Activated T-helper 9 cell treated with anti-CD3 and anti-CD28 coated beads, Interleukin-2, amount 50 U/mL, for 16 hours (primary cell): ENCODE measurements at regions not wholly inside any gene's neighbourhood (a gene's known extent, or its start where the extent isn't known, plus 50 kb on each side); places are given as distances from the start of the nearest gene placed in this dataset.
"Not testable (repeated sequence)": the region's sequence is repeated elsewhere in the genome, so short reads cannot be mapped to it uniquely, and the experiment has no call there.

ENCODE experiments used
- DNase-seq: peaks from one replicate; pipeline ENCODE4 v3.0.0-alpha.2; 2020; ENCODE audit warnings: low read depth

DNA sequence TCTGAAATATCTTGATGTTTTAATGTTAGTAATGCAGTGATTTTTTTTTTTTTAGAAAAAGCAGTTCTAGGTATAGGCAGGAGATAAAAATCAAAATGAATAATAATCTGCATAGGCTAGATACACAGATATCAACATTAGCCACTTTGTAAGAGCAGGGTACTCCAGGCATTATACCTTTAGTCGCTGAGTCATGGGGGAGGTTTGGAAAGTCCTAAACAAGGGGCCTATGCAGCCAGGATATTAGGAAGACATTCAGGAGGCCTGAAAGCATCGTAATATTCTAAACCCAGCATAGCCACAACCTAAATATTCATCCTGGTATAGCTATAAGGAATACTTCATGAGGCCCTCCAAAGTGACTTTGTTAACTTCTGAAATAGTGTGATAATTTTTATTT lies 258.1 kb upstream of the NECTIN3 start:
- no peak for DNase-seq

DNA sequence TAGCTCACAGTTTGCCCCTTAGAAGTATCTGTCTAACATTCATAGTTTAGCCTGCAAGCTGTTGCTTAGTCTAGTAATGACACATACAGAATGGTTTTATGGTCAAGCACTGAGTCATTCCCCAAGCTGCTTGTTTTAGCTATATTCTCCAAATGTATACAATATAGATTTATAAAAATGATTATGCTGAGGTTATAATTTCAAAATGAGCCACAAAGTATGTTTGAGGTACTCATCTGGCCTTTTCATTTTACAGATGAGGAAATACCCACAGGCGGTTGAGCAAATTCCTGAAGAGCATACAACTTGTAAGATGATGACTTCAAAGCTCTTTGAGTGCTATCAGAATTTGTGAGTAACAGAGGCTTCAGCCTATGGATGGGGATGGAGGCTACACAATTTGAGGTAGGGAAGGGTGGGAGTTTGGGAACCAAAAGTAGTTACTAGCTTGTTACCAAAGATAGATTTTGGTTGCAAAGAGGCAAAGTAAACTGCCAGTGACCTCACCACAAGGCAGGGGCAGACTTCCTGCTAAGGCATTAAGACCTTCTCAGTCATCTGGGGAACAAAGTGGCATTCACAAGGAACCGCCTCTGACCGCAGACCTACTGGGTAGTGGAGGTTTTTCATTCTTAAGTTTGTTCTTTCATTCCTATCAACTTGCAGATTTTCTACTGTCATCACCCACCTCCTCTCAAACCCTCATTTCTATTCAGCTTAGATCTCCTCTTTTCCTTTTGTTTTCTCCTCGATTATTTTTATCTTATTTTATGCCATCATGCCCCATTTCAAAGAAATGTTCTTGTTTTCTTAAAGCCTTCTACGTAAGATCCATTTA lies 257.2 kb upstream of the NECTIN3 start:
- DNase-seq = no peak

DNA sequence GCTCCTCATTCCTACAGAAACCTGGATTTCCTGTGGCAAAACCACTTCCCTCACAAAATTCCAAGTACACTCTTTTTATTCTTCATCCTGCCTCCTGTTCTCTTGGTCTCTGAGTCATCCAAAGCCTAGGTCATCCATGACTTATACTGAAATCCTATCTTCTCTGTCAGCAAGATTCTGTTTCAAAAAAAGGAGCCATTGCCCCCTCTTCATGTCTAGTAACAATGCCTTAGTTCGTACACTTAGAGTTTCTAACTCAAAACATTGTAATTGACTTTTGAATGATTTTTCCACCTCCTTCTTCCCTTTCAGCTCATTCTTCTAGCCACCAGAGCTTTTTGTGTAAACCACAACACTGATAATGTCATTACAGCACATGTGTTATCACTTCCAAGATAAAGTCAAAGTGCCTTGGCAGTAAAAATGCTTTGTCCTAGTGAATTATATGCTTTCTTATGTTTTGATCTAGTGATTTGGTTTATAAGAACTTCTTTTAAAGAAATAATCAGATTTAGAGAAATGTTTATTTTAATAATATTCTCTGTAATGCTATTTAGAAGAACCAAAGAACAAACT lies 256.5 kb upstream of the NECTIN3 start:
- DNase-seq = no peak

DNA sequence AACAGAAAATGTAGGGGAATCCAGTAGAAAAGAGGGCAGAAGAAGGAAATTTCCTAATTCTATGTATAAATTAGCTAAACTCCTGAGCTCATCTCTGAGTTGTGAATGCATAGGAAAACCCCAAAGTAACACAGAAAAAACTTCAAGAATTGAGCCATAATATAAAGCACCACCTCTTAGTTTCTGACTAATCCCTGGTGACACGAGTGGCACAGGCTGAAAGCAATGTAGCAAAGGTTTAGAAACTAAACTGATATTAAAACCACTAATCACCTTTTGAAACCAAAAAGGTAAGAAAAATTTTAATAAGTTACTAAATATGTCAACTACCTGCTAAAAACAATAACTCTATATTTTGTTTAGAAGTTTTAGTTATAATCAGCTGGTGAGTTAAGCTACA lies 255.6 kb upstream of the NECTIN3 start:
- DNase-seq = no peak

DNA sequence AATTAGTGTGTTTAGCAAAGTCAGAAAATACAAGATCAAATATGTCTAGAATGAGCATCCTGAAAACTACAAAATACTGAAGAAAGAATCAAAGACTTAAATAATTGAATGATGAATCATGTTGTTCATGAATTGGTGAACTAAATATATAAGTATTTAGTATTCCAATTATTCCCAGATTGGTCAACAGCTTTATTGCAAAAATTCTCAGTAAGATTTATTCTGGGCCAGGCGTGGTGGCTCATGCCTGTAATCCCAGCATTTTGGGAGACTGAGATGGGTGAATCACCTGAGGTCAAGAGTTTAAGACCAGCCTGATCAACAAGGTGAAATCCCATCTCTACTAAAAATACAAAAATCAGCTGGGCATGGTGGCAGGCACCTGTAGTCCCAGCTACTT lies 250.0 kb upstream of the NECTIN3 start:
- DNase-seq = no peak

DNA sequence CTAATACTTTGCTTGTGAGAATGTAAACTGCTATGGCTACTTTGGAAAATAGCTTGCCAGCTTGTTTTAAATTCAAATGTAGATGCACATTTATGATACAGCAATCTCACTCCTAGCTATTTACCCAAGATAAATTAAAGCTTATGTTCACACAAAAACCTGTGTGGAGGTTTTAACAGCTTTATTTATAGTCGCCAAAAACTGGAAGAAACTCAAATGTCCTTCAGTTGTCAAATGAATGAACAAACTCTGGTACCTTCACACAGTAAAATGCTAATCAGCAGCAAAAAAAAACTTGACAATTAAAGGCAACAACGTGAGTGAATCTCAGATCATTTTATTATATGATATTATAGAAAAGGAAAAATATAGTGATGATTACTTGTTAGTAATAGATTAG lies 248.6 kb upstream of the NECTIN3 start:
- DNase-seq = no peak

DNA sequence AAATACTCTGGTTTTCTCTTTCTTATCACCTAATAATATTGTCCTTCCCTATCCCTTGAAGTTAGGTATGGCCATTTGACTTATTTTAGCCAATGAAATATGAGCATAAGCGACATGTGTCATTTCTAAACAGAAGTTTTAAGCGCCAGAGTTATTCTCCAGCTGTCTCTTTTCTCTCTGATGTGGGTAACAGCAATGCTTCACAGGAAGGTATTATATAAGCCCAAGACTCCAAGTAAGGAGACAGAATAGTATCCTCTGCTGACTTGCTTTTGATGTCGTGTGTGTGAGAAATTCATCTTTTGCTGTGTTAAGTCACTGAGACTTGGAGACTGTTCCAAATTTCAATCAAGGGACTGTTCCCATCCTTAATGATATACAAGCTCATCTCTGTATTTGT lies 224.6 kb upstream of the NECTIN3 start:
- DNase-seq = no peak

DNA sequence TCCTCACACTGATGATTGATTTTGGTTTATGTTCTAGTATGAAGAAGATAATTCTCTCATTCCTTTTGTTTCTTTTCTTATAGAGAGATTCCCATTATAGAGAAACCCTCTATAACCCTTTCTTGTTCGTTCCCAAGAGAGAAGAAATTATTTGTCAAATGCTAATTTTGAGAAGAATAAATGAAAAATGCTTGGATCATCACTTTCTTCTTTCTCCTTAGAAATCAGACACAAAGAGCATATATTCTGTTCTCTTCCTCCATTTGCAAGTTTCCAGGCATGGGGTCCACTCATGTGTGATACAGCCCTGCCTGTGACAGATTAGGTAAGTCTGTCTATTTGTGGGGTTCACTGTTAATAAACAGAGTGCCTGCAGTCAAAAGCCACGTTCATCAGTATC lies 222.6 kb upstream of the NECTIN3 start:
- no peak for DNase-seq

DNA sequence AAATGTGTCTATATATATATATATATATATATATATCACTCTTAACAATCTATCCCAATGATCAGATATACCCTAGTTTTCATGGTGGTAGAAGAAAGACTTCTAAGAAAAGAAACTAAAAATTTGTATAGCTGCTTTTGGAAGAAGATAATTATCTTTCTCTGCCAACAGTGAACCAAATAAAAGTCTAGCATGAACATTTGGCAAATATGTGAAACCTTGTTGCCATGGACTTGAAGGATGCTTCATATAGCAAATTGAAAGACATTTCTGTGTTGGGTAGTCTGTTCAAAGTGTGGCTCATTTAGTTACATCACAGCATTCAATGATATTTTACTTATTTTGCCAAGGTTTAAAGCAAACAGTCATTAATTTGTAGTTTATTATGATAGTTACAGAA lies 219.9 kb upstream of the NECTIN3 start:
- no peak for DNase-seq

DNA sequence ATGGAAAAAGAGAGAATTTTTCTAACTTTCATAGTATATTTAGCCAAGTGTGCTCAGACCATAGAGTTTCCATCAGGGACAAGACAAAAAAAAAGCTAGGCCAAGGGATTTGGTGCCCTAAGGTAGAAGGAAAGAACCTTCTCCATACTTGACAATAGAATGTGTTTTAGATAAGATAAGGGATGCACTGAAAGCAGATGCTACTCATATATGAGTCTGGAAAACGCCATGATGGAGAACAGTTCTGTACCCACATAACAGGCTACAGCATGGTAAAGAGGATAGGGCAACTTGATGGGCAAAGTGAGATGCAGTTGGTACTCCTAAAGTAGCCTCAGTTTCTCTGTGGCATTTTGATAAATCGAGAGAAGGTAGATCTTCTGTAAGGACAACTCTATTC lies 216.4 kb upstream of the NECTIN3 start:
- DNase-seq = no peak

DNA sequence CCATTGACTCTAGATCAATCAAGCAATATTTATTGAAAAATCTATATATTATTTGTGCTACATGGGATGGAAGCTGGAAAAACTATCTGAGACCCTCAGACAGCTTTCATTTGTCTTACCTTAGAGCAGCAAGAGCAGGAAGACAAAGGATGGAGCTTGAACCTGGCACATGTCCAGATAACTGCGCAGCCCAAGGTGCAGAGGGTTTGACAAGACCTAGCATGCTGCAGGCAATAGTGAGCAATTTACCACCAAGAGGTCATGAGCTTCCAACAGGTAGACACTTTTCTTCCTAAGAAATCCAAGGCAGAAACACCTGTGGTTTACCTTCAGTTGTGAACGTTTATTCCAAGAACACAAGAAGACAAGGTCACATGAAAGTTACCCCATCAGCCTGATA lies 214.7 kb upstream of the NECTIN3 start:
- no peak for DNase-seq

DNA sequence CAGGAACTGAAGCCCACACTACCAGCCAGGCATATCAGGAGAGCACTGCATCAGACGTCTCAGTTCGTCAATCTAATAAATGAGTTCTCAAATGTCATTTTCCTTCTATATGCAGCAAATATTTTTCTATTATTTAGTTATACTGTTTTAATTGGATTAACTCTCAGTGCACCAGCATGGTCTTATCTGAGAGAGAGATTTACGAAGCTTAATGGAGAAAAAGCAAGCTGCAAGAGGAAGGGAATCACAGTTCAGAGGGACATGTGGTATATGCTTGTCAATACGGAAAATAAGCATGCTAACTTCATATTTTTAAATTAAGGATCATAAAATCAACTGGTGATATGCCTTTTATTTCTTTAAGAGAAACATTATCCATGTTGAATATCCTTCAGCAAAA lies 213.1 kb upstream of the NECTIN3 start:
- no peak for DNase-seq

DNA sequence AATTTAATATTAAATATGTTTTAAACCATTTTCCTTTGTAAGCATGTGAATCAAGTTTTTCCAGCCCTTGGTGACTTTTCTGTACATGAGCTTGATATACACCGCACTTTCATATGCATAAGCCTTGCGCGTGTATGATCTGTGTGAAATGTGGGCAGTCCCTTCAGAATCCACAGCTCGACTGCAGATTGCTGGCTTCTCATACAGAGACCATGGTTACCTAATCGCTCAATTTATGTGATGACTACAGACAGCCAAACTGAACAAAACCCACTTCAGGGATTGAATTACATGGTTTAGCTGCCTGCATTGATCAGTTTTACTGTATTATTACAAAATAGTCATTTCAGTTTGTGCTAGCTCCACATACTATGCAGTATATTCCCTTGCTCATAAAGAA lies 212.3 kb upstream of the NECTIN3 start:
- no peak for DNase-seq

DNA sequence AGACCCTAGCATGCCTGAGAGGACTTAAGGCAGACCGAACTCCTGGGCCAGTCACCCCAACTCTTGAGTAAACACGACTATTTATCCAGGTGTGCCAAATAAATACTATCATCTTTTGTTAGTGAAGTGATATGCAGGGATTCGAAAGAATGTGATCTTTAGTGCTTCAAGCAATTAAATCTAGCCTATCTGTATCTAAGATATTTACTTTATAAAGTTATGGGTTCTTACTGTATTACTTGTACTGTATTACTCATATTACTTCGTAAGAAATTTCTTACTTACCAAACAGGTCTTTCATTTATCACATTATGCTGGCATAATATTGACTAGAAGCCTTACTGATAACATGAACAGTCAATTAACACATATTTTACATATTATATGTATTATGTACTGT lies 211.6 kb upstream of the NECTIN3 start:
- no peak for DNase-seq

DNA sequence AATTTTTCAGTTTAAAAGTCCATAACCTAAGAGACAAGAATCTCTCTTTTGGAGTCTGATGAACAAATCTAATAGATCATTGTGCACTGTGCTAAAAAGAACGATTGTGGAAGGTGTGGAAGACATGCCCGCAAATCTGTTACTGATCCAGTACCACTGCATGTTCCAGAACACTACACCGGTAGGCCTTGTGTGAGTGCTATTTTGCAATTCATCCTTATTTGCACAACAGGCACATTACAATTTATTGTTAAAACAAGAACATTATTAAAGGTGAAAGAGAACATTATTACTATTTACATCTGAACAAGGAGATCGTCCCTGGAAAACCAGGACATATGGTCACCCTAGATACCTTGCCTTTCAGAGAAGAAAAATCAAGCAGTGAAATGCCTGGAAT lies 205.7 kb upstream of the NECTIN3 start:
- DNase-seq = no peak

DNA sequence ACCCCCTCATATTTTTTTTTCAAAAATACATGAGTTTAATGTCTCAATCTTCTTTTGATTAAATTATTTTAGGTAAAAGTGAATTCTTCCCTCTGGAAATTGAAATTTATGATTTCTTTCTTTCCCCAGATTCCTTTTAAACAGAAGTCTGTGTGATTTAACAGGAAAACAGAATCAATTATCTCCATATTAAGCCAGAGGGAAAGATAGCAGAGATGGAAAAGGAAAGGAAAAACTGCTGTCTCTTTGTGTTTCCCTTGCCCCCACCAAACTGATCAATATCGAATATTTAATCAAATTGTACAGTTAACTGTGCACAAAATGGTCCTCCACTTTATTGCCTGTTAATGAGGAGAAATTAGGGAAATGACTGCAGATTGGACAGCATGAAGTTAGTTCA lies 203.5 kb upstream of the NECTIN3 start:
- DNase-seq = no peak

DNA sequence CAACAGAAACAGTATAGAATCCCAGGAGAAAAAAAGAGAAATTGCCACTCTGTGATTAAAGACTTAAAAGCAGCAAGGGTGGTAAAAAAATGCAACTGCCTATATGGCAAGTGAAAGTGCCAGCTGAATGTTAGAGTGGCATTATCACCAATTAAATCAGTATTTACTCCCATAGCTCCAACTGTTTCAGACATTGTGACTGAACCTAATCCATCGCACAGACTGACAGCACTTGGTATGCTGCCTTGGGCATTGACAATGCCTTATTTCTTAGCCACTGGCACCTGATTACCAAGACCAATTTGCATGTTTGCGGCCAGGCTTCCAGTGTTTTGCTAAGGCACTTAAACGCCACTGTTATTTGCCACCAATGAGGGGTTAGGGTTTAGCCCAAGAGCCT lies 201.9 kb upstream of the NECTIN3 start:
- no peak for DNase-seq

DNA sequence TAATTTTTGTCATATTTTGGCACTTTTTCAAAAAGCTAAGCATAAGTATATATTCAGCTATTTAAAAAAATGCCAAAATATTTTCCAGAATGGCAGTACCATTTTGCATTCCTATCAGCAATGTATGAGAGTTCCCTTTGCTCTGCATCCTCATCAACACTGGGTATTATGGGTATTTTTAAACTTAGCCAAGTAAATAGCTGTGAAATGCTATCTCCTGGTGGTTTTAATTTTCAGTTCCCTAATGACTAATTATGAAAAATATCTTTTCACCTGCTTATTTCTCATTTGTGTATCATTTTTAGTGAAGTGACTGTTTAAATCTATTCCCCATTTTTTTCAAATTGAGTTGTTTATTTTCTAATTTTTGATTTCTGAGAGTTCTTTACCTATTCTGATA lies 199.7 kb upstream of the NECTIN3 start:
- DNase-seq = no peak

DNA sequence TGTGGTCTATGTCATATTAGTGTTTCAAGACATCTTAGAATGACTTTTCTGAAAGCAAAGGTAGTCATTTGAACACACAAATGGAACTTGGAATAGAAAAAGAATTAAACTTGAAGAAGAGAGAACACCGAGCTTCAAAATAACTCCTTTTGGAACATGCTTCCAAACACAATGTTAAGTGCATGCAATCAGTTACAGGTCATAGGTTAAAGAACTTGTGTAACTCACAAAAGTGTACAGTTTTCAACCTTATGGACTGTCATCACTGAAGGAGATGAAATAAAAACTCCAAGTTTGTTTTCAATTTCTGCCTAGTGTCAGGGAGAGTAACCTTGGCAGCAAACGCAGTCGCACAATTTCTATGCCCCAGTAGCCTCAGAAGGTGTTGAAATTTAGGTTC lies 192.9 kb upstream of the NECTIN3 start:
- no peak for DNase-seq

DNA sequence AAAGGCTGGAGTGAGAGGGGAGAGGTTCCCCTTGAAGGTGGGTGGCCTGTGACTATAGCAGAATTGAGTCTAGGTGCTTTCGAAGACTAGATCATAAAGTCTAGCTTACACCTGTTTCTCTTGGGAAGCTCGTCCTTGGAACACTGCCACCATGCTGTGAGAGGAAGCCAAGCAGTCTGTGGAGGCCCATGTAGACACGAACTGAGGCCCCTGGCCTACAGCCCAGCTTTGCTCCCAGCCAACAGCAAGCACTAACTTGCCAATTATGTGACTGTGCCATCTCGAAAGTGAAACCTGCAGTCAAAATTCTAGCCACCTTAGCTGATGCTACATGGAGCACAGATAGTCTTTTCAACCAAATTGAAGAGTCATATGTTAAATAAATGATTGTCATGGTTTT lies 190.5 kb upstream of the NECTIN3 start:
- no peak for DNase-seq

DNA sequence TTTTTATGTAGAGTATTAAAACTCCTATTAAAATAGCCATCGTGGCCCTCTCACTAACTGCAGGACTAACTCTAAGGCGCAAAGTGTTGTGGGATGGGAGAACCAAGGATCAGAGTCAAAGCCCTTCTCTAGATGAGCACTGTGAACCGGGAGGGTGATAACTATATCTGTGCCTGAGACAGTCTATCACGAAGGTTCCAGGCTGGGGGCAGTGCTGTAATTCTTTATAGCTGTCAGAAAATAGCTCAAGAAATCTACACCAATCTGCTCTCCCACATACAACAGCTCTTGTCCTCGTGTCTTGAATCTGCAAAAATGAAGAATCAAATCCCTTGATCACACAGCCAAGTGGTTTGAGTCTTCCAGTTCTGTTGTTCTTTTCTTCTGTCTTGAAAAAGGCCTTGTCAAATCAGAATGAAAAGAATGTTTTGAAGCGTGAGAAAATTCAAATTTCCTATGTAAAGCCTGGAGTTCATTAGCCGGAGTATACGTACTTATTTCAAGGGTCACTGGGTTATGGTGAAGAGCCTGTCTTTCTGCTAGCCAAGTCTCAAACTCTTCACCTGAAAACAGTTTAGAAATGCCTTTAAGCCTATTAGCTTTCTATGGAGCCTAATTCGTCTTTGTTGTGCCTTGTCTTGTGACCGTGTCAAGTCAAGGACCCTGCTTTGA lies 185.3 kb upstream of the NECTIN3 start:
- DNase-seq = no peak

DNA sequence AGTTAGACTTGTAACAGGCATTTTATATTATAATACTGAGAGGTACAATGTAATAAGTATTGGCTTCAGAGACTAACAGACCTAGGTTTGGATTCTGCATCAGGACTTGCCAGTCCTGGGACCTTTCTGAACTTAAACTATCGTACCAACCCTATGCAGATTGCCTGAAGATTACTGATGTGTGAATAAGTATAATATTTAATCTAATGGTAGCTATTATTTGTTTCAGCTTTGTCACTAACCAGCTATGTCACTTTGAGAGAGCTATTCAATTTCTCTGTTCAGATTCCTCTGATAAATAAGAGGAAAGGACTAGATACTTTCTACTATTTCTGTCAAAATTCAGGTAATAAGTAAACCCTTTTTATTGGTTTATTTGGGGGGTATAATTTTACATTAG lies 184.4 kb upstream of the NECTIN3 start:
- DNase-seq = no peak

DNA sequence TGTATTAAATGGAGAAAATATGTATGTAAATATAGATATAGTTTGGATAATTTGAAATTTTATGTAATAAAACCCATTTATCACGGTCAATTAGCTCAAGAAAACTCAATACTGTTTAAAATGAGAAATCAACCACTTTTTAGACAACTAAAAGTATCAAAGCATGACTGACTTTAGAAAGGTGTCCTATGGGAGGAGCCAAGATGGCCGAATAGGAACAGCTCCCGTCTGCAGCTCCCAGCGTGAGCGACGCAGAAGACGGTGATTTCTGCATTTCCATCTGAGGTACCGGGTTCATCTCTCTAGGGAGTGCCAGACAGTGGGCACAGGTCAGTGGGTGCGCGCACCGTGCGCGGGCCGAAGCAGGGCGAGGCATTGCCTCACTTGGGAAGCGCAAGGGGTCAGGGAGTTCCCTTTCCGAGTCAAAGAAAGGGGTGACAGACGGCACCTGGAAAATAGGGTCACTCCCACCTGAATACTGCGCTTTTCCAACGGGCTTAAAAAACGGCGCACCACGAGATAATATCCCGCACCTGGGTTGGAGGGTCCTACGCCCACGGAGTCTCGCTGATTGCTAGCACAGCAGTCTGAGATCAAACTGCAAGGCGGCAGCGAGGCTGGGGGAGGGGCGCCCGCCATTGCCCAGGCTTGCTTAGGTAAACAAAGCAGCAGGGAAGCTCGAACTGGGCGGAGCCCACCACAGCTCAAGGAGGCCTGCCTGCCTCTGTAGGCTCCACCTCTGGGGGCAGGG lies 182.8 kb upstream of the NECTIN3 start:
- DNase-seq = not testable (repeated sequence)
